ENCODE measurements at regions not wholly inside any gene's neighbourhood (a gene's known extent, or its start where the extent isn't known, plus 50 kb on each side); places are given as distances from the start of the nearest gene placed in this dataset.
"Not testable (repeated sequence)": the region's sequence is repeated elsewhere in the genome, so short reads cannot be mapped to it uniquely, and the experiment has no call there.

- TF ChIP-seq CTCF, POLR2A, EP300 (IDR thresholded peaks at IDR 0.05): not testable (repeated sequence)
Measured at GRCh38 chr2:109693292-109693691, 79.1 kb downstream of the SOWAHC start.
